ENCODE measurements at regions not wholly inside any gene's neighbourhood (a gene's known extent, or its start where the extent isn't known, plus 50 kb on each side); places are given as distances from the start of the nearest gene placed in this dataset.
A peak's percentile ranks its signal among the peaks of the same experiment; 100 is the strongest.
"Not testable (repeated sequence)": the region's sequence is repeated elsewhere in the genome, so short reads cannot be mapped to it uniquely, and the experiment has no call there.

GRCh38 chr7:119571666-119572065, 701.3 kb upstream of the KCND2 start:
- DNase-seq (ENCODE audit: low read depth, low spot score): no peak

GRCh38 chr7:119572132-119572531, 700.8 kb upstream of the KCND2 start:
- no peak for DNase-seq (ENCODE audit: low read depth, low spot score)

GRCh38 chr7:119572541-119572940, 700.4 kb upstream of the KCND2 start:
- DNase-seq (ENCODE audit: low read depth, low spot score): no peak

- DNase-seq (ENCODE audit: low read depth, low spot score): no peak
Measured at GRCh38 chr7:119578116-119578515, 694.9 kb upstream of the KCND2 start.

- DNase-seq (ENCODE audit: low read depth, low spot score): no peak
Measured at GRCh38 chr7:119594956-119595355, 678.0 kb upstream of the KCND2 start.

GRCh38 chr7:119596651-119597050, 676.3 kb upstream of the KCND2 start:
- no peak for DNase-seq (ENCODE audit: low read depth, low spot score)

- no peak for DNase-seq (ENCODE audit: low read depth, low spot score)
Measured at GRCh38 chr7:119606297-119606696, 666.7 kb upstream of the KCND2 start.

GRCh38 chr7:119620769-119621168, 652.2 kb upstream of the KCND2 start:
- no peak for DNase-seq (ENCODE audit: low read depth, low spot score)

GRCh38 chr7:119623427-119623826, 649.5 kb upstream of the KCND2 start:
- no peak for DNase-seq (ENCODE audit: low read depth, low spot score)

GRCh38 chr7:119630406-119630969, 642.5 kb upstream of the KCND2 start:
- DNase-seq (ENCODE audit: low read depth, low spot score): no peak

- DNase-seq (ENCODE audit: low read depth, low spot score): not testable (repeated sequence)
Measured at GRCh38 chr7:119633812-119634211, 639.2 kb upstream of the KCND2 start.

GRCh38 chr7:119640326-119640725, 632.6 kb upstream of the KCND2 start:
- DNase-seq (ENCODE audit: low read depth, low spot score): no peak

- DNase-seq (ENCODE audit: low read depth, low spot score): no peak
Measured at GRCh38 chr7:119640861-119641260, 632.1 kb upstream of the KCND2 start.

- no peak for DNase-seq (ENCODE audit: low read depth, low spot score)
Measured at GRCh38 chr7:119643558-119643957, 629.4 kb upstream of the KCND2 start.

- no peak for DNase-seq (ENCODE audit: low read depth, low spot score)
Measured at GRCh38 chr7:119647286-119647685, 625.7 kb upstream of the KCND2 start.

- not testable (repeated sequence) for DNase-seq (ENCODE audit: low read depth, low spot score)
Measured at GRCh38 chr7:119648752-119649151, 624.2 kb upstream of the KCND2 start.

- DNase-seq (ENCODE audit: low read depth, low spot score): no peak
Measured at GRCh38 chr7:119660080-119660479, 612.9 kb upstream of the KCND2 start.

GRCh38 chr7:119664601-119665000, 608.4 kb upstream of the KCND2 start:
- peak; percentile 55 for DNase-seq (ENCODE audit: low read depth, low spot score)

- peak; percentile 24 for DNase-seq (ENCODE audit: low read depth, low spot score)
Measured at GRCh38 chr7:119665796-119666195, 607.2 kb upstream of the KCND2 start.

- no peak for DNase-seq (ENCODE audit: low read depth, low spot score)
Measured at GRCh38 chr7:119681336-119681735, 591.6 kb upstream of the KCND2 start.

GRCh38 chr7:119684763-119685162, 588.2 kb upstream of the KCND2 start:
- no peak for DNase-seq (ENCODE audit: low read depth, low spot score)

GRCh38 chr7:119685906-119686305, 587.1 kb upstream of the KCND2 start:
- no peak for DNase-seq (ENCODE audit: low read depth, low spot score)

GRCh38 chr7:119688831-119689230, 584.1 kb upstream of the KCND2 start:
- no peak for DNase-seq (ENCODE audit: low read depth, low spot score)

GRCh38 chr7:119692541-119692940, 580.4 kb upstream of the KCND2 start:
- no peak for DNase-seq (ENCODE audit: low read depth, low spot score)

Data from astrocyte of the hippocampus (primary cell).